Caco-2 (cell line): ENCODE measurements at regions not wholly inside any gene's neighbourhood (a gene's known extent, or its start where the extent isn't known, plus 50 kb on each side); places are given as distances from the start of the nearest gene placed in this dataset.

Experiments used
- BruUV-seq: library from RNA; stranded (reverse); fragments of 400-500 nt; replicated peaks from 2 replicates; lab custom pipeline; 2021; lab: Mats Ljungman, UMichigan
- CTCF ChIA-PET: fragments of 300-600 bp; sonication (Branson Sonifier 250); formaldehyde crosslinking; loops from one replicate; lab custom pipeline; 2022; ENCODE audit warnings: antibody characterized with exemption; lab: Charles Lee
- POLR2A ChIA-PET: fragments of 300-600 bp; sonication (Branson Sonifier 250); formaldehyde crosslinking; loops from one replicate; lab custom pipeline; 2022; ENCODE audit warnings: antibody characterized with exemption; lab: Charles Lee
- DNase-seq, 2 experiments: peaks; one replicate each; pipeline versions ENCODE4 v3.0.0 to v3.0.0-alpha.2; 2020 to 2022
- H3K27me3 ChIP-seq: replicated peaks from 2 replicates; pipeline ENCODE4 v1.6.0; 2011; ENCODE audit warnings: low read length; ENCODE audit not compliant: control insufficient read depth, insufficient read depth
- H3K36me3 ChIP-seq: 2 replicates; pipeline ENCODE4 v1.5.1; 2011; ENCODE audit warnings: low read length; ENCODE audit not compliant: control insufficient read depth, insufficient read depth
- H3K4me1 ChIP-seq: fragments of 250-450 bp; sonication (Bioruptor Pico); 2 replicates; pipeline ENCODE4 v1.5.1; 2020; ENCODE audit warnings: mild to moderate bottlenecking
- H3K4me3 ChIP-seq: 2 replicates; pipeline ENCODE4 v1.5.1; 2011; ENCODE audit warnings: low read depth, mild to moderate bottlenecking, control low read depth, low read length
- H3K9me3 ChIP-seq: fragments of 250-450 bp; sonication (Bioruptor Pico); 2 replicates; pipeline ENCODE4 v1.5.1; 2020; ENCODE audit warnings: mild to moderate bottlenecking, moderate library complexity
- H3K27ac Mint-ChIP-seq: one replicate; pipeline ENCODE4 v1.8.0; 2022; ENCODE audit warnings: mixed read lengths; ENCODE audit not compliant: unreplicated experiment
- H3K27me3 Mint-ChIP-seq: one replicate; pipeline ENCODE4 v1.8.0; 2022; ENCODE audit warnings: mixed read lengths; ENCODE audit not compliant: insufficient read depth, unreplicated experiment
- H3K36me3 Mint-ChIP-seq: one replicate; pipeline ENCODE4 v1.8.0; 2022; ENCODE audit warnings: mild to moderate bottlenecking, mixed read lengths; ENCODE audit not compliant: insufficient read depth, unreplicated experiment
- H3K4me1 Mint-ChIP-seq: one replicate; pipeline ENCODE4 v1.8.0; 2022; ENCODE audit warnings: low read depth, mixed read lengths; ENCODE audit not compliant: unreplicated experiment
- H3K4me3 Mint-ChIP-seq: one replicate; pipeline ENCODE4 v1.8.0; 2022; ENCODE audit warnings: mild to moderate bottlenecking, moderate library complexity, mixed read lengths; ENCODE audit not compliant: unreplicated experiment
- H3K9me3 Mint-ChIP-seq: one replicate; pipeline ENCODE4 v1.8.0; 2022; ENCODE audit warnings: mixed read lengths; ENCODE audit not compliant: unreplicated experiment
- CTCF ChIP-seq, 2 experiments: fragments of 200-600 bp in 1 of 2; IDR thresholded peaks; 1 replicate in 1 of 2; 2 replicates in 1 of 2; pipeline versions ENCODE4 v1.5.1 to v1.8.0; 2011 to 2022; ENCODE audit warnings: antibody characterized with exemption in 1 of 2, control low read depth in 1 of 2, inconsistent platforms in 1 of 2, low read depth in 1 of 2, low read length in 1 of 2, mild to moderate bottlenecking in 1 of 2, moderate library complexity in 1 of 2; ENCODE audit not compliant: insufficient read depth in 1 of 2, severe bottlenecking in 1 of 2, unreplicated experiment in 1 of 2
- intact Hi-C: fragments of 100-400 bp; cut with micrococcal nuclease; formaldehyde crosslinking; loops from one replicate; pipeline ENCODE4 v1.10.0; 2022; ENCODE audit not compliant: unreplicated experiment

- H3K4me1 Mint-ChIP-seq, result peaks cover 6% of the 10 kb centered on the region
- no peak overlapping the region for H3K4me3 Mint-ChIP-seq
- TF ChIP-seq CTCF (IDR thresholded peaks at IDR 0.05; ENCODE audit: insufficient read depth in 1 of 2, low read depth in 1 of 2, low read length in 1 of 2, severe bottlenecking in 1 of 2, unreplicated experiment in 1 of 2), result no peak
- intact Hi-C loops, result loop anchor here (10.0 kb wide), 1 partner anchor 176 kb away; no protein-coding TSS in a partner anchor
- POLR2A ChIA-PET, result no interaction called here
- CTCF ChIA-PET, result no interaction called here
- Histone ChIP-seq H3K27me3 (no peaks in the 10 kb centered on the region), H3K4me1 (no peaks in the 10 kb centered on the region), H3K36me3 (no peaks in the 10 kb centered on the region), H3K4me3 (no peak overlapping the region), H3K9me3 (no peaks in the 10 kb centered on the region)
- no TSS peak for BruUV-seq
- peaks cover 7% of the 10 kb centered on the region for H3K27me3 Mint-ChIP-seq
- H3K36me3 Mint-ChIP-seq, result no peaks in the 10 kb centered on the region
- no peak for DNase-seq
- peaks cover 9% of the 10 kb centered on the region for H3K9me3 Mint-ChIP-seq
- no peak overlapping the region for H3K27ac Mint-ChIP-seq
Measured at GRCh38 chr7:25840209-25840792, 311.7 kb upstream of the NFE2L3 start.

GRCh38 chr7:25841575-25841974, 310.4 kb upstream of the NFE2L3 start:
- H3K4me3 Mint-ChIP-seq, result no peak overlapping the region
- peaks cover 7% of the 10 kb centered on the region for H3K27me3 Mint-ChIP-seq
- H3K27me3 ChIP-seq, result no peaks in the 10 kb centered on the region
- DNase-seq, result no peak
- CTCF ChIA-PET, result no interaction called here
- no peaks in the 10 kb centered on the region for H3K4me1 ChIP-seq
- no peak for TF ChIP-seq CTCF (IDR thresholded peaks at IDR 0.05; ENCODE audit: insufficient read depth in 1 of 2, low read depth in 1 of 2, low read length in 1 of 2, severe bottlenecking in 1 of 2, unreplicated experiment in 1 of 2)
- no peaks in the 10 kb centered on the region for H3K36me3 ChIP-seq
- no peaks in the 10 kb centered on the region for H3K36me3 Mint-ChIP-seq
- H3K4me1 Mint-ChIP-seq, result peaks cover 6% of the 10 kb centered on the region
- no peak overlapping the region for H3K27ac Mint-ChIP-seq
- POLR2A ChIA-PET, result no interaction called here
- no TSS peak for BruUV-seq
- H3K4me3 ChIP-seq, result no peak overlapping the region
- H3K9me3 ChIP-seq, result no peaks in the 10 kb centered on the region
- H3K9me3 Mint-ChIP-seq, result peaks cover 9% of the 10 kb centered on the region
- intact Hi-C loops, result loop anchor here (10.0 kb wide), 1 partner anchor 177 kb away; no protein-coding TSS in a partner anchor

- peaks cover 6% of the 10 kb centered on the region for H3K4me1 Mint-ChIP-seq
- no peaks in the 10 kb centered on the region for H3K36me3 Mint-ChIP-seq
- peaks cover 9% of the 10 kb centered on the region for H3K9me3 Mint-ChIP-seq
- Histone ChIP-seq H3K27me3 (no peaks in the 10 kb centered on the region), H3K9me3 (no peaks in the 10 kb centered on the region), H3K36me3 (no peaks in the 10 kb centered on the region), H3K4me1 (peaks cover under 1% of the 10 kb centered on the region; the same call in 1 of the 2 replicates), H3K4me3 (no peak overlapping the region)
- peaks cover 7% of the 10 kb centered on the region for H3K27me3 Mint-ChIP-seq
- no TSS peak for BruUV-seq
- no peak for DNase-seq
- no peak overlapping the region for H3K27ac Mint-ChIP-seq
- no peak for TF ChIP-seq CTCF (IDR thresholded peaks at IDR 0.05; ENCODE audit: insufficient read depth in 1 of 2, low read depth in 1 of 2, low read length in 1 of 2, severe bottlenecking in 1 of 2, unreplicated experiment in 1 of 2)
- ChIA-PET CTCF (no interaction called here), POLR2A (no interaction called here)
- intact Hi-C loops, result loop anchor here (10.0 kb wide), 1 partner anchor 177 kb away; no protein-coding TSS in a partner anchor
- no peak overlapping the region for H3K4me3 Mint-ChIP-seq
Measured at GRCh38 chr7:25842201-25842733, 309.7 kb upstream of the NFE2L3 start.
